Activated CD4-positive, alpha-beta T cell treated with anti-CD3 and anti-CD28 coated beads for 36 hours (primary cell): ENCODE measurements at regions not wholly inside any gene's neighbourhood (a gene's known extent, or its start where the extent isn't known, plus 50 kb on each side); places are given as distances from the start of the nearest gene placed in this dataset.
"Not testable (repeated sequence)": the region's sequence is repeated elsewhere in the genome, so short reads cannot be mapped to it uniquely, and the experiment has no call there.

Experiments used
- ATAC-seq: fragments of 200-7000 bp; cut with Tn5 transposase; one replicate; pipeline ENCODE4 v1.10.0; 2021; ENCODE audit warnings: mild to moderate bottlenecking, moderate library complexity
- CTCF ChIA-PET: fragments of 350-600 bp; sonication (Branson Sonifier 250); formaldehyde crosslinking; loops from one replicate; lab custom pipeline; 2021; ENCODE audit warnings: antibody characterized with exemption; lab: Charles Lee
- POLR2A ChIA-PET: fragments of 350-600 bp; sonication (Branson Sonifier 250); formaldehyde crosslinking; loops from one replicate; lab custom pipeline; 2021; ENCODE audit warnings: antibody characterized with exemption, inconsistent platforms; lab: Charles Lee
- DNase-seq: peaks from one replicate; pipeline ENCODE4 v3.0.0-alpha.2; 2020
- H3K27ac Mint-ChIP-seq: one replicate; pipeline ENCODE4 v1.8.0; 2021; ENCODE audit warnings: mixed read lengths
- H3K27me3 Mint-ChIP-seq: one replicate; pipeline ENCODE4 v1.8.0; 2021; ENCODE audit warnings: mixed read lengths
- H3K36me3 Mint-ChIP-seq: one replicate; pipeline ENCODE4 v1.8.0; 2021; ENCODE audit warnings: low read depth, mixed read lengths
- H3K4me1 Mint-ChIP-seq: one replicate; pipeline ENCODE4 v1.8.0; 2021; ENCODE audit warnings: mixed read lengths
- H3K4me3 Mint-ChIP-seq: one replicate; pipeline ENCODE4 v1.8.0; 2021; ENCODE audit warnings: mild to moderate bottlenecking, moderate library complexity, mixed read lengths
- H3K9me3 Mint-ChIP-seq: one replicate; pipeline ENCODE4 v1.8.0; 2021; ENCODE audit warnings: low read depth, mixed read lengths
- intact Hi-C, 2 experiments: fragments of 100-400 bp; cut with DNase I in 1 of 2; cut with micrococcal nuclease in 1 of 2; formaldehyde crosslinking; loops; one replicate each; pipeline versions ENCODE4 v1.14.2 to v1.15.1; 2022 to 2024; cut with DNase I, micrococcal nuclease

DNA sequence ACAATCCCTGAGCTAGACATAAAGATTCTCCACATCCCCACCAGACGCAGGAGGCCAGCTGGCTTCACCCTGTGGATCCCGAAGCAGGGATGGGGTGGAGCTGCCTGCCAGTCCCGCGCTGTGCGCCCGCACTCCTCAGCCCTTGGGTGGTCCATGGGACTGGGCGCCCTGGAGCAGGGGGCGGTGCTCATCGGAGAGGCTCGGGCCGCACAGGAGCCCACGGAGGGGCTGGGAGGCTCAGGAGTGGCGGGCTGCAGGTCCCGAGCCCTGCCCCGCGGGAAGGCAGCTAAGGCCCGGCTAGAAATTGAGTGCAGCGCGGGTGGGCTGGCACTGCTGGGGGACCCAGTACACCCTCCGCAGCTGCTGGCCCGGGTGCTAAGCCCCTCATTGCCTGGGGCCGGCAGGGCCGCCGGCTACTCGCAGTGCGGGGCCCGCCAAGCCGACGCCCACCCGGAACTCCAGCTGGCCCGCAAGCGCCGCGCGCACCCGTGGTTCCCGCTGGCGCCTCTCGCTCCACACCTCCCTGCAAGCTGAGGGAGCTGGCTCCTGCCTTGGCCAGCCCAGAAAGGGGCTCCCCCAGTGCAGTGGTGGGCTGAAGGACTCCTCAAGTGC is 1032.2 kb upstream of the PCDH20 start:
- H3K27me3 Mint-ChIP-seq, H3K9me3 Mint-ChIP-seq, DNase-seq, H3K27ac Mint-ChIP-seq, intact Hi-C loops, POLR2A ChIA-PET, ATAC-seq, CTCF ChIA-PET, H3K36me3 Mint-ChIP-seq, H3K4me1 Mint-ChIP-seq, H3K4me3 Mint-ChIP-seq: not testable (repeated sequence)

DNA sequence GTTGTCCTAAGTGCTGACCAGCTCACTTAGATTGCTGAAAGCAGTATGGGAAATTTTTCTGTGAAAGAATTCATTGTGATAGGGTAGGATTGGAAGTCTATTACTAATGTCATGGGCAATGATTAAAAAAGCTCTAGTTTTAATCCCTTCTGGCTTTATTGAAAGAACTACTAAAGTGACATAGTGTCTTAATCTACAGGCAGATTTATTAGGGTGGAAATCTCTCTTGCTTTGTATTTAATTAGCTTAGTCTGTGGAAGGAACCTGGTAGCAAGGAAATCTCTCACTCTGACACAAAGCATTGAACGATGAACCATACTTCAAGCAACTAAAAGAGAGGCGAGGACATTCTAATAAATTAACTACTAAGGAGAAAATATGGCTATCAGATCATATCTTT is 1029.2 kb upstream of the PCDH20 start:
- DNase-seq, result no peak
- H3K27ac Mint-ChIP-seq, result no peak overlapping the region
- H3K27me3 Mint-ChIP-seq, result no peaks in the 10 kb centered on the region
- ChIA-PET POLR2A (no interaction called here), CTCF (no interaction called here)
- H3K9me3 Mint-ChIP-seq, result peaks cover 3% of the 10 kb centered on the region
- no peaks in the 10 kb centered on the region for H3K4me1 Mint-ChIP-seq
- intact Hi-C loops, result no loop called here
- H3K4me3 Mint-ChIP-seq, result no peak overlapping the region
- H3K36me3 Mint-ChIP-seq, result no peaks in the 10 kb centered on the region
- no peak for ATAC-seq

DNA sequence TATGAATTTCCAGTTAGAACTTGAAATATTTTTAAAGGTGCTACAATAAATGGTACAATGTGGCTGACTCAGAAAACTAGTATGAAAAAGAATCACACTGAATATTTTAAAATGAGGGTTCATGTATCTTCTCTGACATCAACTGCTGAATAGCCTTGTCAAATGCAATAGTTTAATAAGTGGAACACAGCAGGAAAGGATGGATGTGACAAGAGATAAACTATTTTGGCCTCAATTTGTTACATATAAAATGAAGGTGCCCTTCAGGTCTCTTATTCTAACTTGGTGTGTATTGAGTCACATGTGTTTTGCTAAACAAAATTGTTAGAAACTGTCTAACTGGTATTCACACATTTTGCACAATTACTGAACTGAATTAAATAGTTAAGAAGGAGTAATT is 1018.4 kb upstream of the PCDH20 start:
- no peak for ATAC-seq
- intact Hi-C loops, result no loop called here

DNA sequence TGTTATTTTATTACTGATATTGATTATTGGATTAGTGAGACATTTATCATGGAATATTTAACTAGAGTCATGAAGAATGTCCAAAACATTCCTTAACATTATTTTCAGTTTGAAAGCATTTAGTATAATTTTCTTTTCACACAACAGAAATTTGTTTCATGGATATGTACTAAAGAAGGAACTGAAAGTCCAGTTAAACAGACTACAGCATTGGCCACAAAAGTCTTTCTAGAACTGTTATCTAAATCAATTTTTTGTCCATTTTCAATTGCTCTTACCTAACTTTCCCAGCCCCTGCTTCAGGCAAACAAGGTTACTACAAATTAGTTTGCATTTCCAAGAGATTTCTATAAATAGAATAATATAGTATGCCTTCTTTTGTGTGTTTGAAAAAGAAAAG is 1018.0 kb upstream of the PCDH20 start:
- POLR2A ChIA-PET, result no interaction called here

More for the DNA sequence above, 1018.4 kb upstream of the PCDH20 start:
- no peak for DNase-seq
- no peaks in the 10 kb centered on the region for H3K4me1 Mint-ChIP-seq
- POLR2A ChIA-PET, result no interaction called here
- no peaks in the 10 kb centered on the region for H3K27me3 Mint-ChIP-seq
- H3K9me3 Mint-ChIP-seq, result peaks cover 1% of the 10 kb centered on the region
- no peak overlapping the region for H3K4me3 Mint-ChIP-seq
- CTCF ChIA-PET, result no interaction called here
- H3K27ac Mint-ChIP-seq, result no peak overlapping the region
- H3K36me3 Mint-ChIP-seq, result no peaks in the 10 kb centered on the region

DNA sequence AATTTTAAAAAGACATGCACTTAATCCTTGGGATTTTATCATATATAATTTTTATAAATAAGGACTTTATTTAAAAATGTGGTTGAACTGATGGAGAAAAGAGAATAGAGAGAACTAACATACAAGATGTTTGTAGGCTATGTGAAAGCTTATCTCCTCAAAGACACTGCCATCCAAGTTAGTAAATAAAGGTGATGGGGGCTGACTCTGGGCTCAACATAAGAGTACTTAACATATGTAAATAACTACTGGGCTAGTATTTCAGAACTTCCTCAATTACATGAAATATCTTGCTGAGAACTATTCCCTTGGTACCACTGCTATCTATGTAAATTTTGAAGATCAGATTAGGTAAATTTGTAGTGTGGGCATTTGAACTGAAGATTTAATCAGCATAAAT is 1017.3 kb upstream of the PCDH20 start:
- CTCF ChIA-PET, result no interaction called here
- intact Hi-C loops, result no loop called here
- POLR2A ChIA-PET, result interaction anchor here (0.5 kb wide), 1 partner anchor 21 kb away, joined by 3 read pairs; no protein-coding TSS in a partner anchor
- H3K4me1 Mint-ChIP-seq, result no peaks in the 10 kb centered on the region
- DNase-seq, result no peak
- no peaks in the 10 kb centered on the region for H3K36me3 Mint-ChIP-seq
- ATAC-seq, result no peak
- H3K9me3 Mint-ChIP-seq, result peaks cover 1% of the 10 kb centered on the region
- H3K27me3 Mint-ChIP-seq, result no peaks in the 10 kb centered on the region
- H3K27ac Mint-ChIP-seq, result no peak overlapping the region
- no peak overlapping the region for H3K4me3 Mint-ChIP-seq

More for the DNA sequence above, 1018.0 kb upstream of the PCDH20 start:
- H3K9me3 Mint-ChIP-seq, result peaks cover 1% of the 10 kb centered on the region
- intact Hi-C loops, result no loop called here
- no peak overlapping the region for H3K4me3 Mint-ChIP-seq
- DNase-seq, result no peak
- H3K4me1 Mint-ChIP-seq, result no peaks in the 10 kb centered on the region
- no peak for ATAC-seq
- H3K27me3 Mint-ChIP-seq, result no peaks in the 10 kb centered on the region
- H3K27ac Mint-ChIP-seq, result no peak overlapping the region
- CTCF ChIA-PET, result no interaction called here
- no peaks in the 10 kb centered on the region for H3K36me3 Mint-ChIP-seq

- Mint-ChIP-seq H3K4me1 (no peaks in the 10 kb centered on the region), H3K27ac (no peak overlapping the region), H3K9me3 (peaks cover 1% of the 10 kb centered on the region), H3K4me3 (no peak overlapping the region), H3K36me3 (no peaks in the 10 kb centered on the region), H3K27me3 (no peaks in the 10 kb centered on the region)
- POLR2A ChIA-PET, result no interaction called here
- CTCF ChIA-PET, result no interaction called here
- ATAC-seq (no peak), DNase-seq (no peak)
- intact Hi-C loops, result no loop called here
These were observed 1016.6 kb upstream of the PCDH20 start for GRCh38 chr13:62432295-62432694.

DNA sequence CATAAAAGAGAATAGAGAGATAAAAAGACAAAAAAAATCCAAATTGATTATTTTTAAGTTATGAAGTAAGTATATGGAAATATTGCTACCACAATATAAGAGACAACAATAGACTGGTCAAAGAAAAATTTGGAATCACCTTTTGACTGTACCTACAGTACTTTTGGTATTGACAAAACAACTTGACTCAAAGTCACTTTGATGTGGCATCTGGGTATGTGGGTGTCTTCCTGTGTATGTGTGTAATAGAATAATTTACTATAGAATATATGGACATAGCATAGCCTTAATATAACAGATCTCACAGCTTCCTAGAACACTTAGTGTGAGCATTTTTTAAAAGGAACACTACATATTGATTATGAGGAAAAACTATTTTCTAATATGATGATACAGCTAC is 1016.2 kb upstream of the PCDH20 start:
- Mint-ChIP-seq H3K4me3 (no peak overlapping the region), H3K4me1 (no peaks in the 10 kb centered on the region), H3K27ac (no peak overlapping the region), H3K36me3 (no peaks in the 10 kb centered on the region), H3K9me3 (peaks cover 1% of the 10 kb centered on the region), H3K27me3 (no peaks in the 10 kb centered on the region)
- CTCF ChIA-PET, result no interaction called here
- POLR2A ChIA-PET, result no interaction called here
- DNase-seq (no peak), ATAC-seq (no peak)
- intact Hi-C loops, result no loop called here

DNA sequence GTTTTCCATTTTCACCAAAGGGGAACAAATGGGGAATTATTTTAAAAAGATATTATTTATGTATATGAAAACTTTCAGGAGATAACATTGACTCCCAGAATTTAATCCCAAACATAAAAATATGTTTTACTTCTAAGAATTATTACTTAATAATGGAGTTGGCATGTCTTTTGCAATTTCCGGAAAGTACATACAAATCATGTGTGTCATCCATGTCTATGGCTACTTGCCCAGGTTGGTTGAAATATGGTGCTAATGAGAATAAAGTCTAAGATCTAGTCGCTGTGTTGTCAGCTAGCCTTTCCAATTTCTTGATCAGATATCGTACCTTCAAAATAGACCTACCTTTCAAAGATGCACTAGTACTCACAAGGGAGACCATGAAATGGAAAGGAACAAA is 1003.2 kb upstream of the PCDH20 start:
- Mint-ChIP-seq H3K27ac (no peak overlapping the region), H3K27me3 (no peaks in the 10 kb centered on the region), H3K9me3 (peaks cover 1% of the 10 kb centered on the region), H3K4me1 (no peaks in the 10 kb centered on the region), H3K36me3 (no peaks in the 10 kb centered on the region), H3K4me3 (no peak overlapping the region)
- no peak for ATAC-seq
- POLR2A ChIA-PET, result no interaction called here
- intact Hi-C loops, result no loop called here
- DNase-seq, result no peak
- CTCF ChIA-PET, result no interaction called here

GRCh38 chr13:62418376-62418775 is 1002.7 kb upstream of the PCDH20 start:
- no peak for ATAC-seq
- H3K4me3 Mint-ChIP-seq, result no peak overlapping the region

GRCh38 chr13:62407871-62408270 is 992.2 kb upstream of the PCDH20 start:
- H3K27ac Mint-ChIP-seq, result no peak overlapping the region
- H3K4me3 Mint-ChIP-seq, result no peak overlapping the region
- ATAC-seq (no peak), DNase-seq (no peak)
- H3K36me3 Mint-ChIP-seq, result no peaks in the 10 kb centered on the region
- ChIA-PET CTCF (no interaction called here), POLR2A (no interaction called here)
- intact Hi-C loops, result no loop called here
- no peaks in the 10 kb centered on the region for H3K4me1 Mint-ChIP-seq
- H3K27me3 Mint-ChIP-seq, result no peaks in the 10 kb centered on the region
- peaks cover 13% of the 10 kb centered on the region for H3K9me3 Mint-ChIP-seq

More at GRCh38 chr13:62418376-62418775, 1002.7 kb upstream of the PCDH20 start:
- peaks cover 3% of the 10 kb centered on the region for H3K9me3 Mint-ChIP-seq
- no peaks in the 10 kb centered on the region for H3K27me3 Mint-ChIP-seq
- no peaks in the 10 kb centered on the region for H3K4me1 Mint-ChIP-seq
- H3K36me3 Mint-ChIP-seq, result no peaks in the 10 kb centered on the region
- ChIA-PET CTCF (no interaction called here), POLR2A (no interaction called here)
- intact Hi-C loops, result no loop called here
- no peak overlapping the region for H3K27ac Mint-ChIP-seq
- DNase-seq, result no peak

- Mint-ChIP-seq H3K4me1 (no peaks in the 10 kb centered on the region), H3K27ac (no peak overlapping the region), H3K36me3 (no peaks in the 10 kb centered on the region), H3K9me3 (no peaks in the 10 kb centered on the region), H3K4me3 (no peak overlapping the region), H3K27me3 (no peaks in the 10 kb centered on the region)
- POLR2A ChIA-PET, result no interaction called here
- intact Hi-C loops, result no loop called here
- CTCF ChIA-PET, result no interaction called here
- ATAC-seq (no peak), DNase-seq (no peak)
These were observed 972.9 kb upstream of the PCDH20 start for GRCh38 chr13:62388515-62388914.

- ChIA-PET POLR2A (no interaction called here), CTCF (no interaction called here)
- H3K27ac Mint-ChIP-seq, result no peak overlapping the region
- H3K4me1 Mint-ChIP-seq, result no peaks in the 10 kb centered on the region
- H3K36me3 Mint-ChIP-seq, result no peaks in the 10 kb centered on the region
- no peak overlapping the region for H3K4me3 Mint-ChIP-seq
- intact Hi-C loops, result no loop called here
- H3K9me3 Mint-ChIP-seq, result no peaks in the 10 kb centered on the region
- ATAC-seq (no peak), DNase-seq (no peak)
- H3K27me3 Mint-ChIP-seq, result no peaks in the 10 kb centered on the region
These were observed 972.0 kb upstream of the PCDH20 start for GRCh38 chr13:62387647-62388046.
